CD14-positive monocyte (primary cell): ENCODE measurements at regions not wholly inside any gene's neighbourhood (a gene's known extent, or its start where the extent isn't known, plus 50 kb on each side); places are given as distances from the start of the nearest gene placed in this dataset.

Experiments used
- DNase-seq, 3 donors: peaks; one replicate each; pipeline ENCODE4 v3.0.0-alpha.2; 2011 to 2022
- H2AFZ ChIP-seq: 2 replicates; pipeline ENCODE4 v1.6.0; 2012; ENCODE audit warnings: mild to moderate bottlenecking, low read depth, low read length, inconsistent platforms; ENCODE audit not compliant: insufficient read depth, poor library complexity, severe bottlenecking
- H3K27ac ChIP-seq, 2 donors: 1 replicate in 1 of 2; 2 replicates in 1 of 2; pipeline ENCODE4 v1.5.1; 2012 to 2013; ENCODE audit warnings: low read length in 2 of 2, control low read depth in 1 of 2, inconsistent platforms in 1 of 2, low read depth in 1 of 2, mild to moderate bottlenecking in 1 of 2
- H3K27me3 ChIP-seq, 2 donors: one replicate each; pipeline versions ENCODE4 v1.6.0 to v1.6.1; 2011 to 2013; ENCODE audit warnings: low read length in 2 of 2; ENCODE audit not compliant: control insufficient read depth in 2 of 2, insufficient read depth in 2 of 2
- H3K36me3 ChIP-seq, 2 donors: replicated peaks in 1 of 2; 1 replicate in 1 of 2; 2 replicates in 1 of 2; pipeline versions ENCODE4 v1.5.1 to v1.6.1; 2012 to 2013; ENCODE audit warnings: low read length in 2 of 2, control low read depth in 1 of 2, inconsistent platforms in 1 of 2, mild to moderate bottlenecking in 1 of 2; ENCODE audit not compliant: insufficient read depth in 2 of 2, control insufficient read depth in 1 of 2
- H3K4me1 ChIP-seq, 2 donors: 1 replicate in 1 of 2; 2 replicates in 1 of 2; pipeline versions ENCODE4 v1.5.1 to v1.6.1; 2012 to 2013; ENCODE audit warnings: low read length in 2 of 2, control low read depth in 1 of 2, inconsistent platforms in 1 of 2, mild to moderate bottlenecking in 1 of 2, moderate library complexity in 1 of 2; ENCODE audit not compliant: insufficient read depth in 2 of 2, control insufficient read depth in 1 of 2
- H3K4me2 ChIP-seq: replicated peaks from 2 replicates; pipeline ENCODE3; 2012; ENCODE audit warnings: low read length, moderate library complexity, mild to moderate bottlenecking; ENCODE audit not compliant: poor library complexity, severe bottlenecking; ENCODE audit errors: extremely low read depth
- H3K4me3 ChIP-seq, 3 experiments: fragments of 200-600 bp in 1 of 3; sonication (generic) in 1 of 3; replicated peaks in 1 of 3; 1 replicate in 2 of 3; 2 replicates in 1 of 3; pipeline ENCODE4 v1.5.1; 2011 to 2013; ENCODE audit warnings: low read length in 3 of 3, mild to moderate bottlenecking in 3 of 3, control low read depth in 2 of 3, low read depth in 2 of 3, inconsistent platforms in 1 of 3, moderate library complexity in 1 of 3
- H3K79me2 ChIP-seq: 2 replicates; pipeline ENCODE4 v1.6.0; 2012; ENCODE audit warnings: mild to moderate bottlenecking, control low read depth, inconsistent platforms, low read length, moderate library complexity; ENCODE audit not compliant: insufficient read depth
- H3K9ac ChIP-seq: 2 replicates; pipeline ENCODE4 v1.6.0; 2017; ENCODE audit warnings: low read length, mild to moderate bottlenecking; ENCODE audit not compliant: insufficient read depth, poor library complexity, severe bottlenecking
- H3K9me3 ChIP-seq, 2 donors: replicated peaks in 1 of 2; 1 replicate in 1 of 2; 2 replicates in 1 of 2; pipeline versions ENCODE4 v1.5.1 to v1.6.1; 2012 to 2013; ENCODE audit warnings: low read length in 2 of 2, control low read depth in 1 of 2; ENCODE audit not compliant: control insufficient read depth in 1 of 2, insufficient read depth in 1 of 2
- H4K20me1 ChIP-seq: 2 replicates; pipeline ENCODE4 v1.6.0; 2012; ENCODE audit warnings: mild to moderate bottlenecking, low read length, control low read depth, moderate library complexity; ENCODE audit not compliant: insufficient read depth
- H3K27ac Mint-ChIP-seq, 7 donors: one replicate each; pipeline ENCODE4 v1.8.0; 2020; ENCODE audit warnings: mild to moderate bottlenecking in 7 of 7, mixed read lengths in 7 of 7, moderate library complexity in 6 of 7, inconsistent platforms in 2 of 7
- H3K27me3 Mint-ChIP-seq, 3 donors: one replicate each; pipeline ENCODE4 v1.8.0; 2021 to 2022; ENCODE audit warnings: low read depth in 3 of 3, mild to moderate bottlenecking in 3 of 3, mixed read lengths in 3 of 3, moderate library complexity in 3 of 3, inconsistent platforms in 1 of 3
- H3K36me3 Mint-ChIP-seq, 2 donors: one replicate each; pipeline ENCODE4 v1.8.0; 2020; ENCODE audit warnings: mixed read lengths in 2 of 2, inconsistent platforms in 1 of 2, mild to moderate bottlenecking in 1 of 2
- H3K4me1 Mint-ChIP-seq: one replicate; pipeline ENCODE4 v1.8.0; 2020; ENCODE audit warnings: mild to moderate bottlenecking, mixed read lengths
- H3K4me3 Mint-ChIP-seq, 2 donors: one replicate each; pipeline ENCODE4 v1.8.0; 2020; ENCODE audit warnings: mild to moderate bottlenecking in 2 of 2, mixed read lengths in 2 of 2, moderate library complexity in 1 of 2
- H3K9me3 Mint-ChIP-seq, 7 donors: one replicate each; pipeline ENCODE4 v1.8.0; 2020 to 2022; ENCODE audit warnings: mixed read lengths in 7 of 7, mild to moderate bottlenecking in 6 of 7, moderate library complexity in 6 of 7, inconsistent platforms in 2 of 7
- WGBS: methylation state at CpG from one replicate; pipeline ENCODE4 v1.1.5; 2013; ENCODE audit warnings: missing lambda C conversion rate; ENCODE audit not compliant: insufficient coverage; 5-methylcytosine and 5-hydroxymethylcytosine counted together
- intact Hi-C, 2 donors: fragments of 100-400 bp; cut with micrococcal nuclease; formaldehyde crosslinking; loops; one replicate each; pipeline versions ENCODE4 v1.15.0 to v1.15.1; 2023
- TF ChIP-seq, protein P1 (sequence below): fragments of 200-600 bp; IDR thresholded peaks from one replicate; pipeline ENCODE4 v1.8.0; 2022; ENCODE audit warnings: antibody characterized with exemption, mild to moderate bottlenecking

DNA sequence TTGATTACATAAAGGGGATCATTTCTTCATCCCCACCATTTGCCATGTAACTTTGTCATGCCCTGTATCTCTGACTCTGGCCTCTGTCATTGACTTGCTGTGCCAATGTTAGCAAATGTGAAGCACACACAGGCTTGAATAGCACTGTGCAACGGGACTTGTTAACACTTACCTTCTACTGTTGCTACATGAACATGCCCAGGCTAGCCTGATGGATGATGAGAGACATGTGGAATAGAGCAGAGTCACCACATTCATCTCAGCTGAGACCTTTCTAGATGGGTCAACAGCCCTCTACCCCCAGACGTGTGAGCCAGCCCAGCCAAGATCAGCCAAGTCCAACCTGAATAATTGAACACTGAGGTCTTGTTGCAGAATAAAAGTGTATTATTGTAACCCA lies 162.1 kb upstream of the SALL1 start:
- intact Hi-C loops = no loop called here
- WGBS = 67% methylated on average over 1 of the region's 2 CpGs
- H3K4me3 ChIP-seq = no peak overlapping the region
- H3K4me1 ChIP-seq = no peaks in the 10 kb centered on the region
- H3K36me3 Mint-ChIP-seq = no peaks in the 10 kb centered on the region
- H3K36me3 ChIP-seq = no peaks in the 10 kb centered on the region
- DNase-seq = no peak
- H3K79me2 ChIP-seq = no peaks in the 10 kb centered on the region
- no peak overlapping the region for H3K27ac Mint-ChIP-seq
- no peak overlapping the region for H2AFZ ChIP-seq
- no peak overlapping the region for H3K27ac ChIP-seq
- H3K4me2 ChIP-seq = no peak overlapping the region
- H3K9me3 ChIP-seq = no peaks in the 10 kb centered on the region
- no peaks in the 10 kb centered on the region for H3K4me1 Mint-ChIP-seq
- peaks cover 0 to 2% (median 0%) of the 10 kb centered on the region in 3 donors for H3K27me3 Mint-ChIP-seq
- TF ChIP-seq, protein P1, sequence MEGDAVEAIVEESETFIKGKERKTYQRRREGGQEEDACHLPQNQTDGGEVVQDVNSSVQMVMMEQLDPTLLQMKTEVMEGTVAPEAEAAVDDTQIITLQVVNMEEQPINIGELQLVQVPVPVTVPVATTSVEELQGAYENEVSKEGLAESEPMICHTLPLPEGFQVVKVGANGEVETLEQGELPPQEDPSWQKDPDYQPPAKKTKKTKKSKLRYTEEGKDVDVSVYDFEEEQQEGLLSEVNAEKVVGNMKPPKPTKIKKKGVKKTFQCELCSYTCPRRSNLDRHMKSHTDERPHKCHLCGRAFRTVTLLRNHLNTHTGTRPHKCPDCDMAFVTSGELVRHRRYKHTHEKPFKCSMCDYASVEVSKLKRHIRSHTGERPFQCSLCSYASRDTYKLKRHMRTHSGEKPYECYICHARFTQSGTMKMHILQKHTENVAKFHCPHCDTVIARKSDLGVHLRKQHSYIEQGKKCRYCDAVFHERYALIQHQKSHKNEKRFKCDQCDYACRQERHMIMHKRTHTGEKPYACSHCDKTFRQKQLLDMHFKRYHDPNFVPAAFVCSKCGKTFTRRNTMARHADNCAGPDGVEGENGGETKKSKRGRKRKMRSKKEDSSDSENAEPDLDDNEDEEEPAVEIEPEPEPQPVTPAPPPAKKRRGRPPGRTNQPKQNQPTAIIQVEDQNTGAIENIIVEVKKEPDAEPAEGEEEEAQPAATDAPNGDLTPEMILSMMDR = no peak
- H3K9me3 Mint-ChIP-seq = peaks cover 0 to 3% (median 0%) of the 10 kb centered on the region in 7 donors
- no peaks in the 10 kb centered on the region for H4K20me1 ChIP-seq
- H3K27me3 ChIP-seq = no peaks in the 10 kb centered on the region
- no peak overlapping the region for H3K4me3 Mint-ChIP-seq
- H3K9ac ChIP-seq = no peak overlapping the region

DNA sequence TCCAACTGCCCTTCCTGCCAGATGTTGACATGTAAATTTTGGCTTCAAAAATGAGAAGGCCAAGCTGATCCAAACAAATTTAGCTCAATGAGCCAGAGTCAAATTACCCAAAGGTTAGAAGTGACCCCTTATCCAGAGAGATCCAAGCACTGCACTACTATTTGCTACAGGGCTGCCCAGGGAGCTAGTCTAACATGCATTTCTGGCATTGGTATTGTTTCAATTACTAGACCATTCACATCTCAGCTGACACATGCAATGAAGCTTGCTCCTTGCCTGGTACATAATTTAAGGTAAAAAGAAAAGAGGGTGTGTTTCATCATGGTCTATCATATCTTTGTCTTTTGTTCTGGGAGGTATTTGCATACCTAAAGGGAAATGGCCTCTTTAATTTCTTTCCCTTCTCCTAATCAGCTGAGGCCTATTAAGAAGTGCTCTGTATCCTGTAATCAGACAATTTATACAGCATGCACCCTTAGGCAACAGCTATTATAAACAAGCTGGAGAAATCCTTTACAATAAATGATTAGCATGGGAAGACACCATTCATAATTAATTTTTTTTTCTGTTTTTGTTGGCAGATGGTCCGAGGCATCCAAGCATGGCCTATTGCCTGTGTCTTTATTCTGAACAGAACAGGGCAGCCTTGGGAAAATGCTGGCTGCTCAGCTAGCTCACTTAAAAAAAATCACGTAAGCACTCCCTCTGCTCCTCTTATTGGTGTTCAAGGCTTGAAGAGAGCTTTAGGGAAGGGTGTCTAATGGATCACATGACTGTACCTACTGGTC lies 161.5 kb upstream of the SALL1 start:
- peaks cover 0 to 2% (median 2%) of the 10 kb centered on the region in 3 donors for H3K27me3 Mint-ChIP-seq
- H3K27ac Mint-ChIP-seq = no peak overlapping the region
- Histone ChIP-seq H3K27me3 (no peaks in the 10 kb centered on the region), H3K9ac (no peak overlapping the region), H3K4me1 (no peaks in the 10 kb centered on the region), H3K4me3 (no peak overlapping the region), H3K4me2 (no peak overlapping the region), H3K36me3 (no peaks in the 10 kb centered on the region), H4K20me1 (no peaks in the 10 kb centered on the region), H3K79me2 (no peaks in the 10 kb centered on the region), H3K27ac (no peak overlapping the region), H3K9me3 (no peaks in the 10 kb centered on the region), H2AFZ (no peak overlapping the region)
- TF ChIP-seq, protein P1 = no peak
- WGBS = no CpG with 5 or more reads among the region's 2 CpGs
- intact Hi-C loops = no loop called here
- H3K4me3 Mint-ChIP-seq = no peak overlapping the region
- H3K9me3 Mint-ChIP-seq = peaks cover 0 to 3% (median 0%) of the 10 kb centered on the region in 7 donors
- DNase-seq = no peak
- no peaks in the 10 kb centered on the region for H3K36me3 Mint-ChIP-seq
- H3K4me1 Mint-ChIP-seq = no peaks in the 10 kb centered on the region
